SU-DHL-6 (cell line): ENCODE measurements at regions not wholly inside any gene's neighbourhood (a gene's known extent, or its start where the extent isn't known, plus 50 kb on each side); places are given as distances from the start of the nearest gene placed in this dataset.

Experiments used
- H2AFZ ChIP-seq: fragments of 200-600 bp; sonication (generic); 2 replicates; pipeline ENCODE4 v1.6.1; 2014; ENCODE audit warnings: low read depth, mild to moderate bottlenecking, moderate library complexity, mixed read lengths, antibody characterized with exemption, low read length; ENCODE audit not compliant: severe bottlenecking
- H3F3A ChIP-seq: fragments of 200-600 bp; shearing (Covaris generic); 2 replicates; pipeline ENCODE4 v1.6.0; 2016; ENCODE audit warnings: antibody characterized with exemption, mild to moderate bottlenecking; ENCODE audit not compliant: insufficient read depth
- H3K27ac ChIP-seq: fragments of 200-600 bp; sonication (generic); 2 replicates; pipeline ENCODE4 v1.5.1; 2016; ENCODE audit warnings: low read depth, mild to moderate bottlenecking, low read length, moderate library complexity, mixed read lengths
- H3K27me3 ChIP-seq: fragments of 200-600 bp; sonication (generic), shearing (Covaris generic); 2 replicates; pipeline ENCODE4 v1.6.0; 2014; ENCODE audit warnings: mild to moderate bottlenecking, low read length
- H3K36me3 ChIP-seq: fragments of 200-600 bp; sonication (generic); 2 replicates; pipeline ENCODE4 v1.6.1; 2014; ENCODE audit warnings: mild to moderate bottlenecking, low read length, mixed read lengths
- H3K4me2 ChIP-seq: fragments of 300-600, 200-600 bp; shearing (Covaris generic), sonication (generic); 2 replicates; pipeline ENCODE4 v1.6.0; 2014; ENCODE audit warnings: low read length, low read depth, mild to moderate bottlenecking; ENCODE audit not compliant: poor library complexity, severe bottlenecking
- H3K4me3 ChIP-seq: fragments of 200-600 bp; sonication (generic); 2 replicates; pipeline ENCODE4 v1.5.1; 2014; ENCODE audit warnings: antibody characterized with exemption, low read length, mild to moderate bottlenecking, mixed read lengths; ENCODE audit not compliant: insufficient read depth, poor library complexity, severe bottlenecking
- H3K79me2 ChIP-seq: fragments of 200-600 bp; sonication (generic); 2 replicates; pipeline ENCODE4 v1.6.1; 2014; ENCODE audit warnings: mild to moderate bottlenecking, low read length, moderate library complexity; ENCODE audit not compliant: insufficient read depth
- H3K9ac ChIP-seq: fragments of 200-600 bp; sonication (generic); 2 replicates; pipeline ENCODE4 v1.7.0; 2014; ENCODE audit warnings: mild to moderate bottlenecking, low read length
- H3K9me2 ChIP-seq: fragments of 200-600 bp; sonication (generic); replicated peaks from 2 replicates; pipeline ENCODE4 v1.6.1; 2014; ENCODE audit warnings: low read length; ENCODE audit not compliant: insufficient read depth
- H3K9me3 ChIP-seq: fragments of 200-600 bp; sonication (generic); 2 replicates; pipeline ENCODE4 v1.6.1; 2014; ENCODE audit warnings: low read length, mixed read lengths; ENCODE audit not compliant: insufficient read depth
- H4K20me1 ChIP-seq: fragments of 200-600 bp; sonication (generic); 2 replicates; pipeline ENCODE4 v1.6.1; 2014; ENCODE audit warnings: low read depth, mild to moderate bottlenecking, antibody characterized with exemption, low read length, moderate library complexity, mixed read lengths
- CTCF ChIP-seq: fragments of 200-600 bp; sonication (generic); IDR thresholded peaks from one replicate; pipeline ENCODE4 v1.5.1; 2017; ENCODE audit warnings: antibody characterized with exemption, mild to moderate bottlenecking, low read length, moderate library complexity; ENCODE audit not compliant: insufficient read depth, poor library complexity, severe bottlenecking
- EZH2phosphoT487 ChIP-seq: fragments of 200-600 bp; sonication (generic), shearing (Covaris generic); conservative IDR thresholded peaks from 2 replicates; pipeline ENCODE4 v1.6.1; 2018; ENCODE audit warnings: mild to moderate bottlenecking, antibody characterized with exemption, low read length, moderate library complexity, mixed read lengths

- TF ChIP-seq CTCF (no peak), EZH2phosphoT487 (no peak)
- no peaks in the 10 kb centered on the region for H3K9me2 ChIP-seq
- no peaks in the 10 kb centered on the region for H3K79me2 ChIP-seq
- no peak overlapping the region for H3K4me2 ChIP-seq
- no peaks in the 10 kb centered on the region for H3K27me3 ChIP-seq
- no peaks in the 10 kb centered on the region for H3K9me3 ChIP-seq
- no peaks in the 10 kb centered on the region for H3F3A ChIP-seq
- no peak overlapping the region for H2AFZ ChIP-seq
- H3K9ac ChIP-seq: no peak overlapping the region
- H3K36me3 ChIP-seq: no peaks in the 10 kb centered on the region
- H3K27ac ChIP-seq: no peak overlapping the region
- H3K4me3 ChIP-seq: no peak overlapping the region
- H4K20me1 ChIP-seq: no peaks in the 10 kb centered on the region
These were observed 1488.4 kb downstream of the MRPL39 start for GRCh38 chr21:24118738-24119459.

DNA sequence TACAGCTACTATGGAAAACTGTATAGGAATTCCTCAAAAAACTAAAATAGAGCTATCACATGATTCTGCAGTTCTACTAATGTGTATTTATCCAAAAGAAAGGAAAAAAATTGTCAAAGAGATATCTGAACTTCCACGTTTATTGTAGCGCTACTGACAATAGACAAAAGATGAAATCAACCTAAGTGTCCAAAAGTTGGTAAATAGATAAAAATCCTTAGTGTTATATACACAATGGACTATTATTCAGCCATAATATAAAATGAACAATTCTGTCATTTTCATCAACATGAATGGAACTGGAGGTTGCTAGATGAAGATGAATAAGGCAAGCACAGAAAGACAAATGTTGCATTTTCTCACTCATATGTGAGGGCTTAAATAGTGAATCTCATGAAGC is 1492.1 kb downstream of the MRPL39 start:
- Histone ChIP-seq H3K79me2 (no peaks in the 10 kb centered on the region), H3K27ac (no peak overlapping the region), H3K9ac (no peak overlapping the region), H3K9me2 (no peaks in the 10 kb centered on the region), H3F3A (no peaks in the 10 kb centered on the region), H2AFZ (no peak overlapping the region), H3K36me3 (no peaks in the 10 kb centered on the region), H3K4me2 (no peak overlapping the region), H4K20me1 (no peaks in the 10 kb centered on the region), H3K9me3 (no peaks in the 10 kb centered on the region), H3K4me3 (no peak overlapping the region), H3K27me3 (no peaks in the 10 kb centered on the region)
- TF ChIP-seq CTCF (no peak), EZH2phosphoT487 (no peak)

GRCh38 chr21:24112020-24112419 is 1495.3 kb downstream of the MRPL39 start:
- H3K9me2 ChIP-seq: no peaks in the 10 kb centered on the region
- H3K4me2 ChIP-seq: no peak overlapping the region
- TF ChIP-seq CTCF: no peak
- no peak for TF ChIP-seq EZH2phosphoT487
- no peak overlapping the region for H3K4me3 ChIP-seq
- peaks cover 3% of the 10 kb centered on the region; the same call in 1 of the 2 replicates for H3K36me3 ChIP-seq
- no peaks in the 10 kb centered on the region for H3K9me3 ChIP-seq
- H3K27ac ChIP-seq: no peak overlapping the region
- no peaks in the 10 kb centered on the region for H3K27me3 ChIP-seq
- H4K20me1 ChIP-seq: no peaks in the 10 kb centered on the region
- H3K9ac ChIP-seq: no peak overlapping the region
- no peak overlapping the region for H2AFZ ChIP-seq
- H3F3A ChIP-seq: no peaks in the 10 kb centered on the region
- no peaks in the 10 kb centered on the region for H3K79me2 ChIP-seq
